Thymus (tissue), 11 donors: ENCODE measurements at regions not wholly inside any gene's neighbourhood (a gene's known extent, or its start where the extent isn't known, plus 50 kb on each side); places are given as distances from the start of the nearest gene placed in this dataset.

Experiments
- DNase-seq, 9 donors: peaks; one replicate each; pipeline ENCODE4 v3.0.0-alpha.2; 2013; ENCODE audit warnings: low spot score in 9 of 9, low read depth in 6 of 9, missing footprints in 1 of 9
- H3K27ac ChIP-seq, 2 donors: one replicate each; pipeline ENCODE4 v1.5.1; 2013; ENCODE audit warnings: control low read depth in 1 of 2, low read depth in 1 of 2, low read length in 1 of 2, mild to moderate bottlenecking in 1 of 2, moderate library complexity in 1 of 2
- H3K27me3 ChIP-seq, 2 donors: one replicate each; pipeline ENCODE4 v1.5.1; 2013; ENCODE audit warnings: low read length in 1 of 2; ENCODE audit not compliant: control insufficient read depth in 2 of 2, insufficient read depth in 1 of 2
- H3K36me3 ChIP-seq, 2 donors: one replicate each; pipeline ENCODE4 v1.5.1; 2013; ENCODE audit warnings: low read length in 1 of 2, mild to moderate bottlenecking in 1 of 2, moderate library complexity in 1 of 2; ENCODE audit not compliant: control insufficient read depth in 2 of 2, insufficient read depth in 2 of 2
- H3K4me1 ChIP-seq, 2 donors: one replicate each; pipeline ENCODE4 v1.5.1; 2013; ENCODE audit warnings: low read length in 2 of 2; ENCODE audit not compliant: control insufficient read depth in 2 of 2, insufficient read depth in 2 of 2
- H3K4me3 ChIP-seq, 2 donors: one replicate each; pipeline ENCODE4 v1.5.1; 2013; ENCODE audit warnings: low read length in 2 of 2, control low read depth in 1 of 2, mild to moderate bottlenecking in 1 of 2
- H3K9me3 ChIP-seq, 2 donors: one replicate each; pipeline ENCODE4 v1.5.1; 2013; ENCODE audit warnings: low read length in 1 of 2, mild to moderate bottlenecking in 1 of 2; ENCODE audit not compliant: control insufficient read depth in 2 of 2, insufficient read depth in 1 of 2
- WGBS: extraction: QIAGEN DNeasy Blood & Tissue Kit; methylation state at CpG from one replicate; pipeline ENCODE4 v1.1.7; 2013; 5-methylcytosine and 5-hydroxymethylcytosine counted together
- donor health status: healthy.

DNA sequence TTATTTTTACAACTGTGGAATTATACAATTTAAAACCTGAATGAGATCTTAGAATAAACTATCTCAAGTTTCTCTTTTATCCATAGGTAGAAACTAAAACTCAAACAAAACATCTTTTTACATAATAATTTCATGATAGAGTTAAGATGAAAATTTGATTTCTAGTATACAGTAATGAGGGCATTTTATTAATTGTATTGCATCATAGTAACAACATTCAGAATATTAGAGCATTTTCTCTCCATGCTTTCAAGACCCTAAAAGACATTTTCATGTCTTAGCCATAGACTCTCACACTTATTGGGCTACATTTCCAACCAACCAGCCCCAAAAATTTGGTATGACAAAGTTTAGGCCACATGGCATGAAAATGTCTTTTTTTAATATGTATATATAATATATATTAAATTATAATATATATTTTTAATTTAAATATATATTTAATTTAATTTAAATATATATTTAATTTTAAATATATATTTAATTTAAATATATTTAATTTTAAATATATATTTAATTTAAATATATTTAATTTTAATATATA is 195.7 kb upstream of the STEAP1 start:
- Histone ChIP-seq H3K27me3 (no peaks in the 10 kb centered on the region), H3K4me1 (no peaks in the 10 kb centered on the region), H3K9me3 (peaks cover 0 to 9% of the 10 kb centered on the region in 2 donors), H3K36me3 (no peaks in the 10 kb centered on the region), H3K4me3 (no peak overlapping the region), H3K27ac (no peak overlapping the region)
- DNase-seq: no peak

DNA sequence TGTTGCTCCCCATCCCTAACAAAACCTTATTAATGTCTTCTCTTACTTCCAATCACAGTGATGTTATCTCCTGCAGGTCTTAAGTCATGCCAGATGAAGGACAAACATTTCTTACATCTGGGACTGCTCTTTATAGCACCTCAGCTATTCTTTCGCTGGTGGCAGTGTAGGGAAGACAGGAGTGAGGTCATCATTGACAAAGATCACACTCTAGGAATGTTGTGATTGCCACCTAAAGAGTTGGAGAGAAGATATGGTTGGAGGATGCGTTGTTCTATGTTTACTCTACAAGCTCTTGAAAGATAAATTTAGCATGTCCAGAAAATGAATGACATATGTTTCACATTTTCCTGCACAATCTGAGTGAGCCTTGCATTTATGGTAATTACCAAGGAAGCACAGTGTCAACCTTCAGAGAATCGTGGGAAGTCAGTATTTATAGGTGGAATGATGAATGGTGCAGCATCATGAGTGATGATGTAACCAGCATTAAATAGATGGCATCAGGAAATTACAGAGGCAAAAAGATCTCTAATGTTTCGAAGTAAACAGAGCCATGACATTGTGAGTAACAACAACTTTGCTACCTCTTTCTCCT is 188.1 kb upstream of the STEAP1 start:
- Histone ChIP-seq H3K27me3 (no peaks in the 10 kb centered on the region), H3K9me3 (peaks cover 0 to 3% of the 10 kb centered on the region in 2 donors), H3K4me3 (no peak overlapping the region), H3K36me3 (no peaks in the 10 kb centered on the region), H3K4me1 (no peaks in the 10 kb centered on the region), H3K27ac (no peak overlapping the region)
- 78% methylated on average over 4 of the region's 4 CpGs for WGBS
- no peak for DNase-seq

DNA sequence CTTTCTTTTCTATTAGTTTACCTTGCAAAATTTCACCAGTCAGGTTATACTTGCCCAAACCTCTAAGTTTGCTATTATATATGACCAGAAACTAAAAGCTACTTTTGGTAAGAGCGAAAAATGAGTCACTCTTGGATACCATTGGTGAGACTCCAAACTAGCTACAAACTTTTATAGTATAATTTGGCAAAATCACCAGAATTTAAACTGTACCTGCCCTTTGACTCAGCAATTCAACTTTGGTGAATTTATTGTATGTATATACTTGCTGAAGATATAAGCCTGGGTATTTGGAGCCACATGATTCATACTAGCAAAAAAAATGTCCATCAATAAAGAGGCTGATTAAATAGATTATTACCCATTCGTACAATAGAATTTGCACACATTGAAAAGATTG is 178.7 kb upstream of the STEAP1 start:
- Histone ChIP-seq H3K27ac (no peak overlapping the region), H3K4me1 (no peaks in the 10 kb centered on the region), H3K27me3 (no peaks in the 10 kb centered on the region), H3K4me3 (no peak overlapping the region), H3K36me3 (no peaks in the 10 kb centered on the region), H3K9me3 (no peaks in the 10 kb centered on the region)
- no peak for DNase-seq
- WGBS: 95% methylated on average over 2 of the region's 2 CpGs

DNA sequence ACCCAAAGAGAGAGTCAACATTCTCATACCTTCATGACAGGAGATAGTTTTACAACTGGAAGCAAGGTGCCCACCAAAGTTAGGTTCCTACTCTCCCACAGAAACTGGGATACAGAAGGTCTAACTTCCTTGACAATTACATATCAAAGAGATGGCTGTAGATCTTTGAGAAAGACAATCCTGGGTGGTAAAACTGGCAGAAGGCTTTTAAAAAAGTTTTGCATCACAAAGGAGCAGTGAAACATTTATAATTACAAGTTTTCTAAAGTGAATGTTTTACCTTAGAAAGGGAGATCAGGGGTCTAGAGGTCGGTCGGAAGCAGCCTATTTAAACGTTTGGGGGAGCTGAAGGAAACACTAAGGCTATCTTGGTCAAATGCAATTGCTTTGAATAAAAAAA is 166.6 kb upstream of the STEAP1 start:
- no peaks in the 10 kb centered on the region for H3K27me3 ChIP-seq
- no peak overlapping the region for H3K27ac ChIP-seq
- H3K4me3 ChIP-seq: no peak overlapping the region
- WGBS: 89% methylated on average over 3 of the region's 3 CpGs
- DNase-seq: no peak
- H3K9me3 ChIP-seq: no peaks in the 10 kb centered on the region
- H3K4me1 ChIP-seq: no peaks in the 10 kb centered on the region
- no peaks in the 10 kb centered on the region for H3K36me3 ChIP-seq

DNA sequence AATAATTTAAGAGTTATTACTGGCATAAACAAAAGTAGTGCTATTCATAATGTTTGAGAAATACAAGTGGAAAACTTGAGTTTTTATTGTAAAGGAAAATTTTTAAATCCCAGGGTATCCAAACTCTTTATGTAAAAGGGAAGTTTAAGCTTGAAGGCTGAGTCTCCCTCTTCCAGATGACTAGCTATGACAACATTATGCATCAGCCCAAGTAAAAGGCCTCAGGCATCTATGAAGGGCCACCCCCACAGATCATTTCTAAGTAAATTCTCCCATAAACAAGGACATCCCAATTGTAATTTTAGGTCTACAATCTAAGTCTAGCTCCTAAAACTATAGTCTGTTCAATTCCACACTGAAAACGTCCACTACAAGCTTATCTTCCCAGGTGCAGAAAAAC is 166.2 kb upstream of the STEAP1 start:
- 76% methylated on average over 1 of the region's 1 CpG for WGBS
- H3K27me3 ChIP-seq: no peaks in the 10 kb centered on the region
- H3K9me3 ChIP-seq: no peaks in the 10 kb centered on the region

DNA sequence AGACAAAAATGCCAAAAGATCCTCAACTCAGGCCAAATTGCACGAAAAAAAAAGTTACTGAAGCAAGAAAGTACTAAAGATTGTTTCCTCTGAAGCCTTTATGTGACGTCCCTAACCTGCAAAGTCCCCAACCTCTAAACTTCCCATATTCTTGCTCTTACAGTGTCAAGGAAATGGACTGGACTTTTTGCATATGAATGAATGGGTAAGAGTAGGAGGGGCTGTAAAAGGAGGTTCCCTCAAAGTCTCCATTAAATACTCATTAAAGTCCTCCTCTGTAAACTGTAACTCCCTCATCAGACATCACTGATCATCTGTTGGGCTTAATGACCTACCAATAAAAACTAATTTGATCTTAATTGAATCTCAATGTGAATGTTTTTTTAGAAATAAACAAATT is 164.8 kb upstream of the STEAP1 start:
- Histone ChIP-seq H3K4me3 (no peak overlapping the region), H3K27ac (no peak overlapping the region), H3K9me3 (no peaks in the 10 kb centered on the region), H3K36me3 (no peaks in the 10 kb centered on the region), H3K4me1 (no peaks in the 10 kb centered on the region), H3K27me3 (no peaks in the 10 kb centered on the region)
- DNase-seq: no peak
- WGBS: 68% methylated on average over 2 of the region's 2 CpGs

More for the DNA sequence above, 166.2 kb upstream of the STEAP1 start:
- Histone ChIP-seq H3K27ac (no peak overlapping the region), H3K4me1 (no peaks in the 10 kb centered on the region), H3K4me3 (no peak overlapping the region), H3K36me3 (no peaks in the 10 kb centered on the region)
- DNase-seq: no peak

DNA sequence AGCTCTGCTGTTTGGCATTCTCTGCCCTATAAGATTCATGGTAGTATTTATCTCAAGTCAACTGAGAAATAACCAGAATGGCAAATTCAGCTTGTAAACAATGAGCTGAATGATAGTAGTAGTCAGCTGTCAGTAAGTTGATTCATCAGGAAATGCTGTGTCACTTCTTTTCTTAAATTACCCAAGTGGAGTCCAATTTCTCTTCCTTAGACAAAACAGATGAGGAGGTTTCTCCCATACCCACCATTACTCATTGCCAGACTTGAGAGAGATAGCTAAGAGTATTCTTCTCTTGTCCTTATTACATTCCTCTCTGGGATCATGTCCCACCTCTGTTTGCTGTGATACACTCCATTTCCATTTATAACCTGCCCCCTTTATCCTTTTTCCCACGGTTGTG is 159.8 kb upstream of the STEAP1 start:
- H3K27me3 ChIP-seq: no peaks in the 10 kb centered on the region
- no peaks in the 10 kb centered on the region for H3K36me3 ChIP-seq
- no peak overlapping the region for H3K4me3 ChIP-seq
- H3K27ac ChIP-seq: no peak overlapping the region
- WGBS: 81% methylated on average over 1 of the region's 1 CpG
- H3K4me1 ChIP-seq: no peaks in the 10 kb centered on the region
- no peak for DNase-seq
- no peaks in the 10 kb centered on the region for H3K9me3 ChIP-seq

DNA sequence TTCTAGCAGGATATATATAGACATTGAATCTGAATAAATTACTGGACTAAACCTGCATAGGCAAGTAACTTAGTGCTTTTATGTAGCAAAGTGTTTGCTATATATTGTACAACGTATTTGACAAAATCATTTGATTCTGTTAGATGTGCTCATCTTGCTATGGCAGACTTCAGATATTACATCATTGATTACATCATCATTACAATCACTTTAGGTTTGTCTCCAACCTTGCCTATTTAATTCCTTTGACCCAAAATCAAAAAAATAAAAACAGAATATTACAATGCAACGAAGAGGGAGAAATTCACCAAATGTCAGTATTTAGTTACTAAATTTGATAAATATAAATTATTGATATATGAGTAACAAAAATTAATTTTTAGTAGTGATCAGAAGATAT is 155.7 kb upstream of the STEAP1 start:
- Histone ChIP-seq H3K27me3 (no peaks in the 10 kb centered on the region), H3K9me3 (no peaks in the 10 kb centered on the region), H3K4me1 (no peaks in the 10 kb centered on the region), H3K27ac (no peak overlapping the region), H3K36me3 (no peaks in the 10 kb centered on the region), H3K4me3 (no peak overlapping the region)
- DNase-seq: no peak
- 85% methylated on average over 2 of the region's 2 CpGs for WGBS

DNA sequence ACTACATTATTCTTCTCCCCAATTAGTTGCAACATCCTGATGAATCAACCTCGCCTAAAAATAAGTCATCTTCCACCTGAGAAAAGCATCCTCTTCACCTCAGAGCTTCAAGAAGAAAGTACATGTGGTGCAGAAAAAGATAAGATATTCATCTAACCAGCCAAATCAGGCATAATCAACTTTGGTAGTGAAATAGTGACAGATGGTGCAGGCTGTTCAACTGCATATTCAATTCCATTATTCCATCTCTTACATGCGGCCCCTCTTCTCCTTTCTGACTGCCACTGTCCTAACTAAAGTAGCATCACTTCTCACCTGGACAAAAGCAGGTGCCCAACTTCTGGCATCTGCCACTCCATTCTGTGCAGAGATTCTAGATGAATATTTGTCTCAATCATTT is 148.4 kb upstream of the STEAP1 start:
- Histone ChIP-seq H3K4me1 (no peaks in the 10 kb centered on the region), H3K36me3 (no peaks in the 10 kb centered on the region), H3K27ac (no peak overlapping the region), H3K9me3 (no peaks in the 10 kb centered on the region), H3K4me3 (no peak overlapping the region), H3K27me3 (no peaks in the 10 kb centered on the region)
- no peak for DNase-seq
- WGBS: 90% methylated on average over 2 of the region's 2 CpGs
